GM18861 (cell line): ENCODE measurements at regions not wholly inside any gene's neighbourhood (a gene's known extent, or its start where the extent isn't known, plus 50 kb on each side); places are given as distances from the start of the nearest gene placed in this dataset.
"Not testable (repeated sequence)": the region's sequence is repeated elsewhere in the genome, so short reads cannot be mapped to it uniquely, and the experiment has no call there.

Experiments
- ATAC-seq: cut with Tn5 transposase; IDR thresholded peaks from one replicate; pipeline ENCODE4 v1.9.1; 2021; ENCODE audit not compliant: unreplicated experiment

- no peak for ATAC-seq
Observed at GRCh38 chr3:110436209-110436608, 635.4 kb upstream of the NECTIN3 start.

GRCh38 chr3:110440066-110440653 is 631.5 kb upstream of the NECTIN3 start:
- not testable (repeated sequence) for ATAC-seq

- ATAC-seq: no peak
Observed at GRCh38 chr3:110454066-110454465, 617.5 kb upstream of the NECTIN3 start.

GRCh38 chr3:110456001-110456400 is 615.6 kb upstream of the NECTIN3 start:
- ATAC-seq: no peak

GRCh38 chr3:110456438-110457138 is 615.0 kb upstream of the NECTIN3 start:
- no peak for ATAC-seq

GRCh38 chr3:110457508-110457907 is 614.1 kb upstream of the NECTIN3 start:
- no peak for ATAC-seq

- no peak for ATAC-seq
Observed at GRCh38 chr3:110459021-110459420, 612.6 kb upstream of the NECTIN3 start.

GRCh38 chr3:110470310-110470709 is 601.3 kb upstream of the NECTIN3 start:
- no peak for ATAC-seq

GRCh38 chr3:110473405-110473804 is 598.2 kb upstream of the NECTIN3 start:
- no peak for ATAC-seq

GRCh38 chr3:110474397-110474796 is 597.2 kb upstream of the NECTIN3 start:
- ATAC-seq: no peak

- no peak for ATAC-seq
Observed at GRCh38 chr3:110478377-110479054, 593.1 kb upstream of the NECTIN3 start.

GRCh38 chr3:110479731-110480130 is 591.9 kb upstream of the NECTIN3 start:
- ATAC-seq: no peak

- ATAC-seq: no peak
Observed at GRCh38 chr3:110485389-110485788, 586.2 kb upstream of the NECTIN3 start.

- no peak for ATAC-seq
Observed at GRCh38 chr3:110487840-110488239, 583.8 kb upstream of the NECTIN3 start.

GRCh38 chr3:110491413-110491812 is 580.2 kb upstream of the NECTIN3 start:
- ATAC-seq: no peak

GRCh38 chr3:110492876-110493275 is 578.7 kb upstream of the NECTIN3 start:
- ATAC-seq: no peak

- no peak for ATAC-seq
Observed at GRCh38 chr3:110493438-110494092, 578.1 kb upstream of the NECTIN3 start.

GRCh38 chr3:110494093-110494490 is 577.5 kb upstream of the NECTIN3 start:
- no peak for ATAC-seq

- ATAC-seq: no peak
Observed at GRCh38 chr3:110494728-110495127, 576.9 kb upstream of the NECTIN3 start.

- ATAC-seq: no peak
Observed at GRCh38 chr3:110495201-110495927, 576.3 kb upstream of the NECTIN3 start.

GRCh38 chr3:110504401-110504800 is 567.2 kb upstream of the NECTIN3 start:
- ATAC-seq: no peak
